ENCODE measurements at regions not wholly inside any gene's neighbourhood (a gene's known extent, or its start where the extent isn't known, plus 50 kb on each side); places are given as distances from the start of the nearest gene placed in this dataset.

DNA sequence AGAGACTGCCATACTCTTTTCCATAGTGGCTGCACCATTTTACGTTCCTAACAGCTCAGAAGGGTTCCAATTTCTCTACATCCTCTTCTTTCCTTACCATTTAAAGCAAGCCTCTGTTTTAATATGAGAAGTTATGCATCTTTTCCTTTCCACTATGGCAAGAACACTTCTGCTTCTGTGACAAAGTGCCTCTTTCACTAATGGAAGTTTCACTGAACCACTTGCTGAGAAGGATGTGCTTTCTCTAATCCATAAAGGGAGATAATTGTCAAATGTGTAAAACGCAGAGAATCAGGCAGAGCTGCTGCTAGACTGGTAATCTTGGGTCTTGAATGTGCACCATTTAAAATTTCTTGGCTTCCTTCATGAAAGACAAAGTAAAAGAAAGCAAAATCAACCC lies 131.6 kb downstream of the PJA2 start:
- DNase-seq (ENCODE audit: low read depth in 1 of 2, low spot score in 2 of 2) (no peak), FAIRE-seq (no peak)
- Histone ChIP-seq H4K5ac (ENCODE audit: insufficient read length, low read depth, low read length) (no peak overlapping the region), H3K9ac (replicated peaks in 1 of 4; ENCODE audit: extremely low read depth in 1 of 4, low read depth in 3 of 4, low read length in 3 of 4) (no peak overlapping the region), H3K79me1 (ENCODE audit: low read depth, low read length) (no peaks in the 10 kb centered on the region), H3K79me2 (ENCODE audit: control insufficient read depth in 1 of 2, insufficient read depth in 2 of 2, low read length in 2 of 2) (no peaks in the 10 kb centered on the region), H3K4ac (replicated peaks; ENCODE audit: insufficient read length, low read depth, low read length) (no peak overlapping the region), H3K18ac (ENCODE audit: extremely low read depth, low read length) (no peak overlapping the region), H3K4me3 (ENCODE audit: extremely low read depth in 1 of 4, insufficient read depth in 2 of 4, low read depth in 3 of 4, low read length in 4 of 4) (no peak overlapping the region), H3K4me1 (replicated peaks in 1 of 4; ENCODE audit: control insufficient read depth in 3 of 4, insufficient read depth in 4 of 4, low read length in 3 of 4) (no peaks in the 10 kb centered on the region), H3K27me3 (replicated peaks in 1 of 4; ENCODE audit: control insufficient read depth in 3 of 4, extremely low read depth in 1 of 4, insufficient read depth in 3 of 4, low read length in 3 of 4) (no peaks in the 10 kb centered on the region), H2BK15ac (ENCODE audit: low read length) (no peak overlapping the region), H4K8ac (ENCODE audit: extremely low read depth, insufficient read depth, low read length) (no peak overlapping the region), H3K27ac (ENCODE audit: low read depth, low read length) (no peak overlapping the region), H4K91ac (replicated peaks; ENCODE audit: insufficient read length, low read length) (no peak overlapping the region), H2AK5ac (ENCODE audit: low read depth, low read length) (no peak overlapping the region), H3K14ac (ENCODE audit: insufficient read length) (no peak overlapping the region), H3K23ac (ENCODE audit: insufficient read length) (no peak overlapping the region), H2AFZ (ENCODE audit: low read length) (no peak overlapping the region), H2BK5ac (ENCODE audit: low read depth, low read length) (no peak overlapping the region), H3K4me2 (ENCODE audit: insufficient read depth in 1 of 2, low read depth in 2 of 2, low read length in 2 of 2) (no peak overlapping the region), H2BK12ac (ENCODE audit: low read depth, low read length) (no peak overlapping the region), H3K56ac (replicated peaks; ENCODE audit: insufficient read length, low read depth, low read length) (no peak overlapping the region), H2BK120ac (replicated peaks; ENCODE audit: low read depth, low read length) (no peak overlapping the region), H4K20me1 (replicated peaks in 1 of 2; ENCODE audit: control insufficient read depth in 1 of 2, insufficient read depth in 2 of 2, low read length in 2 of 2) (no peaks in the 10 kb centered on the region), H3K23me2 (ENCODE audit: low read depth, low read length) (no peaks in the 10 kb centered on the region), H3K36me3 (ENCODE audit: control insufficient read depth in 2 of 4, insufficient read depth in 4 of 4, low read length in 3 of 4) (no peaks in the 10 kb centered on the region), H3K9me3 (ENCODE audit: insufficient read depth in 2 of 2, low read depth in 1 of 2, low read length in 1 of 2) (no peaks in the 10 kb centered on the region), H2BK20ac (ENCODE audit: low read length) (no peak overlapping the region)
- ChIA-PET CTCF (ENCODE audit: partially characterized antibody) (no interaction called here), POLR2A (ENCODE audit: partially characterized antibody) (no interaction called here)
- 86% methylated on average over 2 of the region's 2 CpGs; no CpG with 5 or more reads in 1 of the 2 experiments for WGBS, 2 experiments (ENCODE audit: extremely low coverage in 1 of 2, insufficient coverage in 1 of 2, insufficient read length in 1 of 2, insufficient replicate concordance in 2 of 2, low coverage in 1 of 2, low lambda C conversion rate in 2 of 2, missing lambda C conversion rate in 1 of 2)
- TF ChIP-seq, protein P1, sequence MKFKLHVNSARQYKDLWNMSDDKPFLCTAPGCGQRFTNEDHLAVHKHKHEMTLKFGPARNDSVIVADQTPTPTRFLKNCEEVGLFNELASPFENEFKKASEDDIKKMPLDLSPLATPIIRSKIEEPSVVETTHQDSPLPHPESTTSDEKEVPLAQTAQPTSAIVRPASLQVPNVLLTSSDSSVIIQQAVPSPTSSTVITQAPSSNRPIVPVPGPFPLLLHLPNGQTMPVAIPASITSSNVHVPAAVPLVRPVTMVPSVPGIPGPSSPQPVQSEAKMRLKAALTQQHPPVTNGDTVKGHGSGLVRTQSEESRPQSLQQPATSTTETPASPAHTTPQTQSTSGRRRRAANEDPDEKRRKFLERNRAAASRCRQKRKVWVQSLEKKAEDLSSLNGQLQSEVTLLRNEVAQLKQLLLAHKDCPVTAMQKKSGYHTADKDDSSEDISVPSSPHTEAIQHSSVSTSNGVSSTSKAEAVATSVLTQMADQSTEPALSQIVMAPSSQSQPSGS (IDR thresholded peaks at IDR 0.05; ENCODE audit: low read length), result no peak
- TF ChIP-seq MAFK (IDR thresholded peaks at IDR 0.05; ENCODE audit: low read depth, low read length) (no peak), HDAC2 (IDR thresholded peaks at IDR 0.05; ENCODE audit: borderline replicate concordance in 1 of 2, low read depth in 2 of 2, low read length in 2 of 2) (no peak), CHD2 (IDR thresholded peaks at IDR 0.05; ENCODE audit: low read length) (no peak), POU5F1 (IDR thresholded peaks at IDR 0.05; ENCODE audit: low read depth, low read length) (no peak), HDAC6 (IDR thresholded peaks at IDR 0.05; ENCODE audit: low read depth, low read length) (no peak), CTCF (IDR thresholded peaks at IDR 0.05; ENCODE audit: control extremely low read depth in 1 of 3, insufficient read depth in 1 of 3, low read depth in 1 of 3, low read length in 3 of 3) (no peak), NANOG (IDR thresholded peaks at IDR 0.05; ENCODE audit: insufficient read depth, low read depth, low read length, poor library complexity, severe bottlenecking) (no peak), SAP30 (IDR thresholded peaks at IDR 0.05; ENCODE audit: insufficient read depth, insufficient replicate concordance, low read length) (no peak), SP4 (IDR thresholded peaks at IDR 0.05; ENCODE audit: low read length) (no peak), TEAD4 (IDR thresholded peaks at IDR 0.05; ENCODE audit: low read depth, low read length) (no peak)
